ENCODE measurements at regions not wholly inside any gene's neighbourhood (a gene's known extent, or its start where the extent isn't known, plus 50 kb on each side); places are given as distances from the start of the nearest gene placed in this dataset.

GRCh38 chr2:63735931-63736330 lies 105.8 kb upstream of the UGP2 start:
- TF ChIP-seq, protein P1, sequence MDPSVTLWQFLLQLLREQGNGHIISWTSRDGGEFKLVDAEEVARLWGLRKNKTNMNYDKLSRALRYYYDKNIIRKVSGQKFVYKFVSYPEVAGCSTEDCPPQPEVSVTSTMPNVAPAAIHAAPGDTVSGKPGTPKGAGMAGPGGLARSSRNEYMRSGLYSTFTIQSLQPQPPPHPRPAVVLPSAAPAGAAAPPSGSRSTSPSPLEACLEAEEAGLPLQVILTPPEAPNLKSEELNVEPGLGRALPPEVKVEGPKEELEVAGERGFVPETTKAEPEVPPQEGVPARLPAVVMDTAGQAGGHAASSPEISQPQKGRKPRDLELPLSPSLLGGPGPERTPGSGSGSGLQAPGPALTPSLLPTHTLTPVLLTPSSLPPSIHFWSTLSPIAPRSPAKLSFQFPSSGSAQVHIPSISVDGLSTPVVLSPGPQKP (IDR thresholded peaks at IDR 0.05; ENCODE audit: low read depth, low read length), result no peak
- no peak for TF ChIP-seq MAX (IDR thresholded peaks at IDR 0.05; ENCODE audit: low read depth, low read length)
- no peak for TF ChIP-seq SIN3A (IDR thresholded peaks at IDR 0.05; ENCODE audit: low read depth, low read length)
- TF ChIP-seq, protein P2, sequence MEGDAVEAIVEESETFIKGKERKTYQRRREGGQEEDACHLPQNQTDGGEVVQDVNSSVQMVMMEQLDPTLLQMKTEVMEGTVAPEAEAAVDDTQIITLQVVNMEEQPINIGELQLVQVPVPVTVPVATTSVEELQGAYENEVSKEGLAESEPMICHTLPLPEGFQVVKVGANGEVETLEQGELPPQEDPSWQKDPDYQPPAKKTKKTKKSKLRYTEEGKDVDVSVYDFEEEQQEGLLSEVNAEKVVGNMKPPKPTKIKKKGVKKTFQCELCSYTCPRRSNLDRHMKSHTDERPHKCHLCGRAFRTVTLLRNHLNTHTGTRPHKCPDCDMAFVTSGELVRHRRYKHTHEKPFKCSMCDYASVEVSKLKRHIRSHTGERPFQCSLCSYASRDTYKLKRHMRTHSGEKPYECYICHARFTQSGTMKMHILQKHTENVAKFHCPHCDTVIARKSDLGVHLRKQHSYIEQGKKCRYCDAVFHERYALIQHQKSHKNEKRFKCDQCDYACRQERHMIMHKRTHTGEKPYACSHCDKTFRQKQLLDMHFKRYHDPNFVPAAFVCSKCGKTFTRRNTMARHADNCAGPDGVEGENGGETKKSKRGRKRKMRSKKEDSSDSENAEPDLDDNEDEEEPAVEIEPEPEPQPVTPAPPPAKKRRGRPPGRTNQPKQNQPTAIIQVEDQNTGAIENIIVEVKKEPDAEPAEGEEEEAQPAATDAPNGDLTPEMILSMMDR (IDR thresholded peaks at IDR 0.05 in 2 of 3, conservative IDR thresholded peaks at IDR 0.05 in 1 of 3; ENCODE audit: control insufficient read depth in 2 of 3, extremely low read depth in 1 of 3, insufficient read depth in 1 of 3, low read depth in 3 of 3, low read length in 3 of 3), result no peak
- no peak for TF ChIP-seq YBX1 (IDR thresholded peaks at IDR 0.05)
- no peak for TF ChIP-seq SUZ12 (IDR thresholded peaks at IDR 0.05; ENCODE audit: unreplicated experiment)
- no peak for TF ChIP-seq DPF2 (IDR thresholded peaks at IDR 0.05)

Data from GM12878 (cell line).